Neural progenitor cell (in vitro differentiated cells): ENCODE measurements at regions not wholly inside any gene's neighbourhood (a gene's known extent, or its start where the extent isn't known, plus 50 kb on each side); places are given as distances from the start of the nearest gene placed in this dataset.

Source experiments
- EZH2 ChIP-seq: fragments of 200-600 bp; sonication (generic); IDR thresholded peaks from 2 replicates; pipeline ENCODE4 v1.6.1; 2017; ENCODE audit warnings: antibody characterized with exemption, mild to moderate bottlenecking, moderate library complexity
- TF ChIP-seq, protein P1 (sequence below): fragments of 200-600 bp; sonication (generic); IDR thresholded peaks from 2 replicates; pipeline ENCODE4 v1.5.1; 2017; ENCODE audit warnings: antibody characterized with exemption, mild to moderate bottlenecking

DNA sequence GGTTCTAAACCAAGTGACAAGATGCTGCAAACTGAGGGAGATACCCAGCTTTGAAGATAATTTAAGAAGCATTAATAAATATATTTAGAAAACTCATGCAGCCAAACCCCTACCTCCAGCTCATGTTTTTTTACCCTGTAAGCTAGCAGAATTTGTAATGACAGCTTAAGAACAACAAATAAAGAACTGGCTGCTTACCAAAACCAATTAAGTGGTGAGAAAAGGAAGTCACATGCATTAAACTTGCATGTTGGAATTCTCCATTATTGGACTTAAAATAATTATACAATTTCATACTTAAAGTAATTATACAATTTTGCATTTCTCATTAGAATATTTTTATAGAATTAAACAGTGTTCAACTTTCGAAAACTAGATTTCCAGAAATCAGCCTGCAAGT lies 75.6 kb upstream of the CNIH3 start:
- TF ChIP-seq, protein P1, sequence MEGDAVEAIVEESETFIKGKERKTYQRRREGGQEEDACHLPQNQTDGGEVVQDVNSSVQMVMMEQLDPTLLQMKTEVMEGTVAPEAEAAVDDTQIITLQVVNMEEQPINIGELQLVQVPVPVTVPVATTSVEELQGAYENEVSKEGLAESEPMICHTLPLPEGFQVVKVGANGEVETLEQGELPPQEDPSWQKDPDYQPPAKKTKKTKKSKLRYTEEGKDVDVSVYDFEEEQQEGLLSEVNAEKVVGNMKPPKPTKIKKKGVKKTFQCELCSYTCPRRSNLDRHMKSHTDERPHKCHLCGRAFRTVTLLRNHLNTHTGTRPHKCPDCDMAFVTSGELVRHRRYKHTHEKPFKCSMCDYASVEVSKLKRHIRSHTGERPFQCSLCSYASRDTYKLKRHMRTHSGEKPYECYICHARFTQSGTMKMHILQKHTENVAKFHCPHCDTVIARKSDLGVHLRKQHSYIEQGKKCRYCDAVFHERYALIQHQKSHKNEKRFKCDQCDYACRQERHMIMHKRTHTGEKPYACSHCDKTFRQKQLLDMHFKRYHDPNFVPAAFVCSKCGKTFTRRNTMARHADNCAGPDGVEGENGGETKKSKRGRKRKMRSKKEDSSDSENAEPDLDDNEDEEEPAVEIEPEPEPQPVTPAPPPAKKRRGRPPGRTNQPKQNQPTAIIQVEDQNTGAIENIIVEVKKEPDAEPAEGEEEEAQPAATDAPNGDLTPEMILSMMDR: no peak
- TF ChIP-seq EZH2: no peak
